ENCODE measurements at regions not wholly inside any gene's neighbourhood (a gene's known extent, or its start where the extent isn't known, plus 50 kb on each side); places are given as distances from the start of the nearest gene placed in this dataset.

DNA sequence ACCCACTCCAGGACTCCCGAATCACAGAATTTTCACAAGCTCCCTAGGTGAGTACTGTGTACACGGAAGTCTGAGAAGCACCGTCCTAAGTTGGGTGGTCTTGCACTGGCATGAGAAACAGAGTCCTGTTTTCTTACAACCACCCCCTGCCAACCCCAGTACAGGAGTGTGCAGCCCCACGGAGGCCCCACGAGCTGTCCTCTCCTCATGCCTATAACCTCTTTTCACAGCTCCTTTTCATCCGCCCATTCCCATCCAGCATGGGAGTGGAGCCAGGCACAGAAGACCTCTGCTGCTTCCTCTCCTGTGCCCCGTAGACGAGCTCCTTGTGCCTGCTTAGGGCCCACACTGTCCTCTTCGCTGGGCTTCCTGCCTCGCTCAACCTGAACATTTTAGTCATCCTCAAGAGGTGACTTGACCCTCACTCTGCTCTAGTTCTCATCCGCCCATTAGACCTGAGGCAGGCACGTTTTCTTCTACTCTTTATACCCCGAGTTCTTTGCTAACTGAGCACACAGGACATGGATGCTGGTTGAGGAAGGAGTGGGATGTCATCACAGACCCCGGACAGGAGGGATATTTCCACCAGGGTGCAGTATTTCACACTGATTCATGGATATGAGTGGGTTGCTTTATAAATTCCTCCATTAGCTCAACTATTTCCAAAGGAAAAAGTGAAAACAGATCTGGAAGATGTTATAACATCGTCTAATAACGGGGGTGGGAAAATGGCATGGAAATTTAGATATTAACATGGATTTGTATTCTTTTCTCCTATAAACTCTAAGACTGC, 160.5 kb downstream of the TTLL2 start (continued):
- TF ChIP-seq, protein P1, sequence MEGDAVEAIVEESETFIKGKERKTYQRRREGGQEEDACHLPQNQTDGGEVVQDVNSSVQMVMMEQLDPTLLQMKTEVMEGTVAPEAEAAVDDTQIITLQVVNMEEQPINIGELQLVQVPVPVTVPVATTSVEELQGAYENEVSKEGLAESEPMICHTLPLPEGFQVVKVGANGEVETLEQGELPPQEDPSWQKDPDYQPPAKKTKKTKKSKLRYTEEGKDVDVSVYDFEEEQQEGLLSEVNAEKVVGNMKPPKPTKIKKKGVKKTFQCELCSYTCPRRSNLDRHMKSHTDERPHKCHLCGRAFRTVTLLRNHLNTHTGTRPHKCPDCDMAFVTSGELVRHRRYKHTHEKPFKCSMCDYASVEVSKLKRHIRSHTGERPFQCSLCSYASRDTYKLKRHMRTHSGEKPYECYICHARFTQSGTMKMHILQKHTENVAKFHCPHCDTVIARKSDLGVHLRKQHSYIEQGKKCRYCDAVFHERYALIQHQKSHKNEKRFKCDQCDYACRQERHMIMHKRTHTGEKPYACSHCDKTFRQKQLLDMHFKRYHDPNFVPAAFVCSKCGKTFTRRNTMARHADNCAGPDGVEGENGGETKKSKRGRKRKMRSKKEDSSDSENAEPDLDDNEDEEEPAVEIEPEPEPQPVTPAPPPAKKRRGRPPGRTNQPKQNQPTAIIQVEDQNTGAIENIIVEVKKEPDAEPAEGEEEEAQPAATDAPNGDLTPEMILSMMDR (IDR thresholded peaks at IDR 0.05 in 2 of 3, conservative IDR thresholded peaks at IDR 0.05 in 1 of 3; ENCODE audit: insufficient read depth in 2 of 3, low read depth in 1 of 3, low read length in 3 of 3) = peak in 2 of 3 experiments; percentile 50 to 58; a peak in 4 of 6 replicates

DNA sequence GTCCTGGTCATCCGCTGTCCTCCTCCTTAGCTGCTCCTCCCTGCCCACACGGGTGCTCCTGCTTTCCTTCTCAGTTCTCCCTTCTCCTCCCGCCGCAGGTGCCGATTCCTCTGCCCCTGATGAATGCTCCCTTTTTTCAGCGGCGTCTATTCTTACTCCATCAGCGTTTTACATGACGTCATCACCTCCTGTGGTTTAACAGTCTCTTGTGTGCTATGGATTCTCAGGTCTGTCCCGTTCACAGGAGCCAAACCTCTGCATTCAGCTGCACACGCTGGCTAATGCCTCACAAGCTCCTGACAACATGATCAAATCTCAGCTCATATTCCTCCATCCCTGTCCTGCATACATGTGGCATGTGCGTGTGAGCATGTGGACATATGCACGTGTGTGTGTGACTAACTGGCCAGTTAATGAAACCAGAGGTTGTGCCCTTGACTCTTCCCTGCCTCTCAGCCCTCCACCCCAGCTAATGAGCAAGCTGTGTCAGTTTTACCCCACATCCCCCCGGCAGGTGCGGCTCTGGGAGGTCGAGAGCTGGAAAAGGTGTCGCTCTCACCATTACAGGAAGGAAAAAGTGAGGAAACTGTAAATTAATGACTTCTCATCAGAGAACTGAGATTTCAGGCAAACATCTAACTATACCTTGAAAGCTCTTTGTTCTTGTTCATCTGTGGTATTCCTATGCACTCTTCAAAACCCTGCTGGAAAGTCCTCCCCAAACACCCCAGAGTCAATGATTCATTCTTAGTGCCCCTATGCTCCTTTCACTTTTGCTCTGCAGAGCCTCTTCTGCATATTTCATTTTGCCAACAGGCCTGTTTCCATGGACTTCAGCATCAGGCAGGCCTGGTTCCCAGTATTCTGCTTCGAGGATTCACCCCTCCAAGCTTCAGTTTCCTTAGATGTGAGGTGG, 163.1 kb downstream of the TTLL2 start:
- FAIRE-seq (no peak), DNase-seq (ENCODE audit: extremely low read depth in 1 of 4, low spot score in 3 of 4) (no peak), ATAC-seq (no peak)
- no TSS peak for BruUV-seq (replicated peaks)
- ChIA-PET CTCF (ENCODE audit: low intra/inter-chr PET ratio) (no interaction called here), POLR2A (interaction anchor here (0.5 kb wide), 2 partner anchors 416 to 1337 kb away, joined by 3 to 4 read pairs; no protein-coding TSS in a partner anchor)
- Histone ChIP-seq H3K4me3 (no peak overlapping the region), H3K9me1 (ENCODE audit: control insufficient read depth, insufficient read depth, low read length) (no peaks in the 10 kb centered on the region), H3K4me1 (replicated peaks in 1 of 2; ENCODE audit: control insufficient read depth in 2 of 2, insufficient read depth in 2 of 2, low read length in 2 of 2) (no peaks in the 10 kb centered on the region; a peak in 1 of 5 replicates), H4K20me1 (replicated peaks; ENCODE audit: control insufficient read depth, insufficient read depth, low read length) (0 out of 2 replicates have a peak, but pooled peaks cover 2% of the 10 kb centered on the region), H3K27me3 (ENCODE audit: control insufficient read depth in 2 of 2, insufficient read depth in 2 of 2, low read length in 2 of 2) (peaks cover 39 to 64% of the 10 kb centered on the region in 2 experiments; a peak in 4 of 5 replicates), H3K27ac (ENCODE audit: extremely low read depth, low read depth, low read length) (no peak overlapping the region), H2AFZ (ENCODE audit: low read depth, low read length) (no peak overlapping the region), H3K9me3 (replicated peaks; ENCODE audit: control insufficient read depth, insufficient read depth, low read depth, low read length) (no peaks in the 10 kb centered on the region), H3K36me3 (ENCODE audit: control insufficient read depth, insufficient read depth, low read length) (no peaks in the 10 kb centered on the region), H3K79me2 (ENCODE audit: control insufficient read depth, insufficient read depth, low read length) (no peaks in the 10 kb centered on the region), H3K9ac (ENCODE audit: insufficient read depth in 1 of 2, low read depth in 2 of 2, low read length in 2 of 2) (no peak overlapping the region), H3K4me2 (ENCODE audit: insufficient read depth, low read length) (no peak overlapping the region)
- under 1% methylated on average over 18 of the region's 18 CpGs for WGBS (ENCODE audit: insufficient coverage, low coverage, missing lambda C conversion rate)
- intact Hi-C loops (cut with micrococcal nuclease) (no loop called here), in situ Hi-C loops (cut with MboI) (loop anchor here (10.0 kb wide), 1 partner anchor 407 kb away; no protein-coding TSS in a partner anchor)
- no peak for TF ChIP-seq FOXJ3 (CRISPR knock-in tag; IDR thresholded peaks at IDR 0.05)
- TF ChIP-seq BCOR (IDR thresholded peaks at IDR 0.05) = no peak
- TF ChIP-seq JUND (IDR thresholded peaks at IDR 0.05; ENCODE audit: borderline replicate concordance, low read depth, low read length) = peak; percentile 53; the same call in 1 of the 2 replicates
- peak; percentile 62; the same call in 1 of the 3 replicates for TF ChIP-seq JUND (tag; IDR thresholded peaks at IDR 0.05; ENCODE audit: borderline replicate concordance, low read depth, low read length)
- no peak for TF ChIP-seq ZNF707 (CRISPR knock-in tag; conservative IDR thresholded peaks at IDR 0.05)
- TF ChIP-seq SLC30A9 (CRISPR knock-in tag; IDR thresholded peaks at IDR 0.05) = no peak
- no peak for TF ChIP-seq MCM3 (IDR thresholded peaks at IDR 0.05)
- TF ChIP-seq, protein P2, sequence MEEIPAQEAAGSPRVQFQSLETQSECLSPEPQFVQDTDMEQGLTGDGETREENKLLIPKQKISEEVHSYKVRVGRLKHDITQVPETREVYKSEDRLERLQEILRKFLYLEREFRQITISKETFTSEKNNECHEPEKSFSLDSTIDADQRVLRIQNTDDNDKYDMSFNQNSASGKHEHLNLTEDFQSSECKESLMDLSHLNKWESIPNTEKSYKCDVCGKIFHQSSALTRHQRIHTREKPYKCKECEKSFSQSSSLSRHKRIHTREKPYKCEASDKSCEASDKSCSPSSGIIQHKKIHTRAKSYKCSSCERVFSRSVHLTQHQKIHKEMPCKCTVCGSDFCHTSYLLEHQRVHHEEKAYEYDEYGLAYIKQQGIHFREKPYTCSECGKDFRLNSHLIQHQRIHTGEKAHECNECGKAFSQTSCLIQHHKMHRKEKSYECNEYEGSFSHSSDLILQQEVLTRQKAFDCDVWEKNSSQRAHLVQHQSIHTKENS (CRISPR knock-in tag; IDR thresholded peaks at IDR 0.05) = no peak
- TF ChIP-seq CEBPG (CRISPR knock-in tag; IDR thresholded peaks at IDR 0.05) = no peak
- no peak for TF ChIP-seq CEBPG (tag; conservative IDR thresholded peaks at IDR 0.05 in 1 of 2, IDR thresholded peaks at IDR 0.05 in 1 of 2)
